Progenitor cell of endocrine pancreas (in vitro differentiated cells): ENCODE measurements at regions not wholly inside any gene's neighbourhood (a gene's known extent, or its start where the extent isn't known, plus 50 kb on each side); places are given as distances from the start of the nearest gene placed in this dataset.

Experiments used
- DNase-seq: peaks from one replicate; pipeline ENCODE4 v3.0.0; 2021; ENCODE audit warnings: low spot score; ENCODE audit not compliant: unreplicated experiment
- H3K27ac Mint-ChIP-seq: 2 replicates; pipeline ENCODE4 v1.8.0; 2021; ENCODE audit warnings: mild to moderate bottlenecking, moderate library complexity, mixed read lengths
- H3K27me3 Mint-ChIP-seq: 2 replicates; pipeline ENCODE4 v1.8.0; 2021; ENCODE audit warnings: mixed read lengths
- H3K36me3 Mint-ChIP-seq: 2 replicates; pipeline ENCODE4 v1.8.0; 2022; ENCODE audit warnings: mixed read lengths; ENCODE audit not compliant: insufficient read depth
- H3K4me1 Mint-ChIP-seq: 2 replicates; pipeline ENCODE4 v1.8.0; 2021; ENCODE audit warnings: low read depth, mixed read lengths
- H3K4me3 Mint-ChIP-seq: 2 replicates; pipeline ENCODE4 v1.8.0; 2021; ENCODE audit warnings: low read depth, mild to moderate bottlenecking, moderate library complexity, mixed read lengths
- H3K9me3 Mint-ChIP-seq: 2 replicates; pipeline ENCODE4 v1.8.0; 2021; ENCODE audit warnings: low read depth, mixed read lengths
- CTCF ChIP-seq: fragments of 200-600 bp; sonication (generic); IDR thresholded peaks from one replicate; pipeline ENCODE4 v1.5.0; 2021; ENCODE audit warnings: antibody characterized with exemption, mild to moderate bottlenecking; ENCODE audit not compliant: unreplicated experiment

GRCh38 chr1:168864266-168864665, 135.3 kb upstream of the DPT start:
- Mint-ChIP-seq H3K4me3 (no peak overlapping the region), H3K36me3 (peaks cover 3% of the 10 kb centered on the region), H3K4me1 (peaks cover 3% of the 10 kb centered on the region), H3K27ac (no peak overlapping the region), H3K9me3 (peaks cover 13% of the 10 kb centered on the region), H3K27me3 (no peaks in the 10 kb centered on the region)
- no peak for DNase-seq
- no peak for TF ChIP-seq CTCF

- Mint-ChIP-seq H3K9me3 (peaks cover 9% of the 10 kb centered on the region), H3K36me3 (peaks cover 3% of the 10 kb centered on the region), H3K4me3 (no peak overlapping the region), H3K27me3 (no peaks in the 10 kb centered on the region), H3K27ac (no peak overlapping the region), H3K4me1 (peaks cover 3% of the 10 kb centered on the region)
- no peak for TF ChIP-seq CTCF
- no peak for DNase-seq
Observed at GRCh38 chr1:168865850-168866620, 137.0 kb upstream of the DPT start.

- peaks cover 3% of the 10 kb centered on the region for H3K36me3 Mint-ChIP-seq
- H3K4me3 Mint-ChIP-seq = no peak overlapping the region
- TF ChIP-seq CTCF = no peak
- no peak overlapping the region for H3K27ac Mint-ChIP-seq
- no peaks in the 10 kb centered on the region for H3K27me3 Mint-ChIP-seq
- H3K9me3 Mint-ChIP-seq = peaks cover 9% of the 10 kb centered on the region
- no peak for DNase-seq
- peaks cover 3% of the 10 kb centered on the region for H3K4me1 Mint-ChIP-seq
Observed at GRCh38 chr1:168867941-168868634, 139.1 kb upstream of the DPT start.

- Mint-ChIP-seq H3K9me3 (peaks cover 3% of the 10 kb centered on the region), H3K4me1 (peaks cover 2% of the 10 kb centered on the region), H3K4me3 (no peak overlapping the region), H3K36me3 (no peaks in the 10 kb centered on the region), H3K27ac (no peak overlapping the region), H3K27me3 (no peaks in the 10 kb centered on the region)
- no peak for DNase-seq
- no peak for TF ChIP-seq CTCF
Observed at GRCh38 chr1:168871531-168871930, 142.5 kb upstream of the DPT start.

GRCh38 chr1:168875831-168876230, 146.8 kb upstream of the DPT start:
- Mint-ChIP-seq H3K4me1 (peaks cover 2% of the 10 kb centered on the region), H3K4me3 (no peak overlapping the region), H3K9me3 (no peaks in the 10 kb centered on the region), H3K27me3 (no peaks in the 10 kb centered on the region), H3K27ac (no peak overlapping the region), H3K36me3 (no peaks in the 10 kb centered on the region)
- TF ChIP-seq CTCF = no peak
- no peak for DNase-seq
